ENCODE measurements at regions not wholly inside any gene's neighbourhood (a gene's known extent, or its start where the extent isn't known, plus 50 kb on each side); places are given as distances from the start of the nearest gene placed in this dataset.
A peak's percentile ranks its signal among the peaks of the same experiment; 100 is the strongest.

DNA sequence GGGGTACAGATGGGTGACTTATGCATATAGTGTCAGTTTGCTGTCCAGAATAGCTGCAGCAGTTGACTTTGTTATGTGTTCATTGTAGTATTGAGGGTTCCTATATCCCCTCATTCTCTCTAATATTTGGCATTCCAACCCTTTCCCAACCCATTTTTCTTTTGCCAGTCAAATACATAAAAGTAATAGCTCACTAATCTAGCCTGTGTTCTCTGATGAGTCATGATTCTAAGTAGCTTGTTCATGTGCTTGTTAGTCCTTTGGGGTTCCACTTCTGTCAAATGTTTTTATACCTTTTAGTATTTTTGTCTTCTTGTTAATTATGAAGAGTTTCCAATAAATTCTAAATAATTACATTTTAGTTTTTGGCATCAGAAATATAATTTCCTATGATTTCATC is 99.2 kb upstream of the MROH9 start:
- H4K20me1 ChIP-seq (ENCODE audit: insufficient read depth, low read length, poor library complexity, severe bottlenecking) = no peaks in the 10 kb centered on the region
- no peaks in the 10 kb centered on the region for H3K9me3 ChIP-seq (ENCODE audit: insufficient read depth, low read depth, low read length)
- H3F3A ChIP-seq (ENCODE audit: low read depth) = no peaks in the 10 kb centered on the region
- H3K27me3 ChIP-seq (ENCODE audit: insufficient read depth, low read length, poor library complexity, severe bottlenecking) = no peaks in the 10 kb centered on the region
- H3K4me1 ChIP-seq (ENCODE audit: insufficient read depth, low read length, poor library complexity, severe bottlenecking) = no peaks in the 10 kb centered on the region
- no peak overlapping the region for H3K4me2 ChIP-seq (ENCODE audit: low read depth, low read length, poor library complexity, severe bottlenecking)
- no peaks in the 10 kb centered on the region for H3K9me2 ChIP-seq (replicated peaks; ENCODE audit: low read depth, low read length)
- H3K9ac ChIP-seq (ENCODE audit: low read depth, low read length, poor library complexity, severe bottlenecking) = no peak overlapping the region
- no peaks in the 10 kb centered on the region for H3K79me2 ChIP-seq (ENCODE audit: insufficient read depth, low read length)
- no peak overlapping the region for H2AFZ ChIP-seq (ENCODE audit: low read length)
- H3K4me3 ChIP-seq (ENCODE audit: low read length, poor library complexity, severe bottlenecking) = no peak overlapping the region
- H3K36me3 ChIP-seq (ENCODE audit: insufficient read depth, low read length) = no peaks in the 10 kb centered on the region
- TF ChIP-seq, protein P1, sequence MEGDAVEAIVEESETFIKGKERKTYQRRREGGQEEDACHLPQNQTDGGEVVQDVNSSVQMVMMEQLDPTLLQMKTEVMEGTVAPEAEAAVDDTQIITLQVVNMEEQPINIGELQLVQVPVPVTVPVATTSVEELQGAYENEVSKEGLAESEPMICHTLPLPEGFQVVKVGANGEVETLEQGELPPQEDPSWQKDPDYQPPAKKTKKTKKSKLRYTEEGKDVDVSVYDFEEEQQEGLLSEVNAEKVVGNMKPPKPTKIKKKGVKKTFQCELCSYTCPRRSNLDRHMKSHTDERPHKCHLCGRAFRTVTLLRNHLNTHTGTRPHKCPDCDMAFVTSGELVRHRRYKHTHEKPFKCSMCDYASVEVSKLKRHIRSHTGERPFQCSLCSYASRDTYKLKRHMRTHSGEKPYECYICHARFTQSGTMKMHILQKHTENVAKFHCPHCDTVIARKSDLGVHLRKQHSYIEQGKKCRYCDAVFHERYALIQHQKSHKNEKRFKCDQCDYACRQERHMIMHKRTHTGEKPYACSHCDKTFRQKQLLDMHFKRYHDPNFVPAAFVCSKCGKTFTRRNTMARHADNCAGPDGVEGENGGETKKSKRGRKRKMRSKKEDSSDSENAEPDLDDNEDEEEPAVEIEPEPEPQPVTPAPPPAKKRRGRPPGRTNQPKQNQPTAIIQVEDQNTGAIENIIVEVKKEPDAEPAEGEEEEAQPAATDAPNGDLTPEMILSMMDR (conservative IDR thresholded peaks at IDR 0.05; ENCODE audit: low read length) = no peak
- no peak for TF ChIP-seq EZH2phosphoT487 (IDR thresholded peaks at IDR 0.05; ENCODE audit: borderline replicate concordance)

DNA sequence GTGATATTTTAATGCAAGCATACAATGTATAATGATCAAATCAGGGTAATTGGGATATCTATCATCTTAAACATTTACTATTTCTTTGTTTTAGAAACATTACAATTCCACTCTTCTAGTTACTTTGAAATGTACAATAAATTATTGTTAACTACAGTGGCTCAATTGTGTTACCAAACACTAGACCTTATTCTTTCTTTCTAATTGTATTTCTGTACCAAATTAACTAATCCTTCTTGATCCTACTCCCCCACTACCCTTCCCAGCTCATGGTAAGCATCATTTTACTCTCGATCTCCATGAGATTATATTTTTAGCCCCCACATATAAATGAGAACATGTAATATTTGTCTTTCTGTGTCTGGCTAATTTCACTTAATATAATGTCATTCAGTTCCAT is 95.0 kb upstream of the MROH9 start:
- no peaks in the 10 kb centered on the region for H3F3A ChIP-seq (ENCODE audit: low read depth)
- H3K36me3 ChIP-seq (ENCODE audit: insufficient read depth, low read length) = no peaks in the 10 kb centered on the region
- no peaks in the 10 kb centered on the region for H4K20me1 ChIP-seq (ENCODE audit: insufficient read depth, low read length, poor library complexity, severe bottlenecking)
- no peaks in the 10 kb centered on the region for H3K9me2 ChIP-seq (replicated peaks; ENCODE audit: low read depth, low read length)
- no peak overlapping the region for H3K9ac ChIP-seq (ENCODE audit: low read depth, low read length, poor library complexity, severe bottlenecking)
- H3K9me3 ChIP-seq (ENCODE audit: insufficient read depth, low read depth, low read length) = peaks cover 2% of the 10 kb centered on the region; the same call in 1 of the 2 replicates
- H3K79me2 ChIP-seq (ENCODE audit: insufficient read depth, low read length) = no peaks in the 10 kb centered on the region
- no peak overlapping the region for H3K4me3 ChIP-seq (ENCODE audit: low read length, poor library complexity, severe bottlenecking)
- no peak overlapping the region for H2AFZ ChIP-seq (ENCODE audit: low read length)
- TF ChIP-seq, protein P1 (conservative IDR thresholded peaks at IDR 0.05; ENCODE audit: low read length) = no peak
- TF ChIP-seq EZH2phosphoT487 (IDR thresholded peaks at IDR 0.05; ENCODE audit: borderline replicate concordance) = no peak
- H3K27me3 ChIP-seq (ENCODE audit: insufficient read depth, low read length, poor library complexity, severe bottlenecking) = no peaks in the 10 kb centered on the region
- H3K4me2 ChIP-seq (ENCODE audit: low read depth, low read length, poor library complexity, severe bottlenecking) = no peak overlapping the region
- no peaks in the 10 kb centered on the region for H3K4me1 ChIP-seq (ENCODE audit: insufficient read depth, low read length, poor library complexity, severe bottlenecking)

DNA sequence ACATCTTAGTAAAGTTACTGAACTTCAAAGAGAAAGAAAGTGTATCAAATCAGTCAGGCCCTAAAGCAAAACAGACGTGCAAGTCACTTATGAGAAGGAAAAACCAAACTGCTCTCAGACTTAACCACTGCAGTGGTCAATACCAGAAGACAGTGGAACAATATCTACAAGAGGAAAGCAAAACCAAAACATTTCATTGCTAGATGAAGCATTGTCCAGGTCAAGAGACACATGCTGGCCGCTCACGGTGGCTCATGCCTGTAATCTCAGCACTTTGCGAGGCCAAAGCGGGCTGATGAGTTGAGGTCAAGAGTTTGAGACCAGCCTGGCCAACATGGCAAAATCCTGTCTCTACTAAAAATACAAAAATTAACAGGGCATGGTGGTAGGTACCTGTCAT is 82.0 kb upstream of the MROH9 start:
- peaks cover 18% of the 10 kb centered on the region for H3K4me1 ChIP-seq (ENCODE audit: insufficient read depth, low read length, poor library complexity, severe bottlenecking)
- no peak overlapping the region for H3K4me2 ChIP-seq (ENCODE audit: low read depth, low read length, poor library complexity, severe bottlenecking)
- peak overlapping the region; percentile 77 for H2AFZ ChIP-seq (ENCODE audit: low read length)
- TF ChIP-seq EZH2phosphoT487 (IDR thresholded peaks at IDR 0.05; ENCODE audit: borderline replicate concordance) = no peak
- TF ChIP-seq, protein P1 (conservative IDR thresholded peaks at IDR 0.05; ENCODE audit: low read length) = no peak
- H3K27me3 ChIP-seq (ENCODE audit: insufficient read depth, low read length, poor library complexity, severe bottlenecking) = no peaks in the 10 kb centered on the region
- H3K4me3 ChIP-seq (ENCODE audit: low read length, poor library complexity, severe bottlenecking) = no peak overlapping the region
- H3F3A ChIP-seq (ENCODE audit: low read depth) = no peaks in the 10 kb centered on the region
- no peaks in the 10 kb centered on the region for H4K20me1 ChIP-seq (ENCODE audit: insufficient read depth, low read length, poor library complexity, severe bottlenecking)
- no peak overlapping the region for H3K9ac ChIP-seq (ENCODE audit: low read depth, low read length, poor library complexity, severe bottlenecking)
- no peaks in the 10 kb centered on the region for H3K9me3 ChIP-seq (ENCODE audit: insufficient read depth, low read depth, low read length)
- no peaks in the 10 kb centered on the region for H3K9me2 ChIP-seq (replicated peaks; ENCODE audit: low read depth, low read length)
- no peaks in the 10 kb centered on the region for H3K79me2 ChIP-seq (ENCODE audit: insufficient read depth, low read length)
- no peaks in the 10 kb centered on the region for H3K36me3 ChIP-seq (ENCODE audit: insufficient read depth, low read length)

Measured in Loucy (cell line).